BJ (cell line): ENCODE measurements at regions not wholly inside any gene's neighbourhood (a gene's known extent, or its start where the extent isn't known, plus 50 kb on each side); places are given as distances from the start of the nearest gene placed in this dataset.
A peak's percentile ranks its signal among the peaks of the same experiment; 100 is the strongest.

Experiments used
- CTCF ChIA-PET: fragments of 350-600 bp; formaldehyde crosslinking; extraction: SDS; loops from one replicate; lab custom pipeline; 2021; ENCODE audit warnings: antibody characterized with exemption, inconsistent platforms; lab: Yijun Ruan, JAX
- POLR2A ChIA-PET: fragments of 300-600 bp; sonication (Branson Sonifier 250); formaldehyde crosslinking; extraction: SDS; loops from one replicate; lab custom pipeline; 2021; ENCODE audit warnings: antibody characterized with exemption; lab: Charles Lee
- DNase-seq: peaks from one replicate; pipeline ENCODE4 v3.0.0-alpha.2; 2011; ENCODE audit warnings: low read depth
- H3K27me3 ChIP-seq: 2 replicates; pipeline ENCODE4 v1.6.0; 2011; ENCODE audit warnings: low read length; ENCODE audit not compliant: control insufficient read depth, insufficient read depth
- H3K36me3 ChIP-seq: 2 replicates; pipeline ENCODE4 v1.5.1; 2011; ENCODE audit warnings: low read length; ENCODE audit not compliant: control insufficient read depth, insufficient read depth
- H3K4me3 ChIP-seq: 2 replicates; pipeline ENCODE4 v1.5.1; 2011; ENCODE audit warnings: low read depth, mild to moderate bottlenecking, control low read depth, low read length
- CTCF ChIP-seq: IDR thresholded peaks from 2 replicates; pipeline ENCODE4 v1.5.1; 2011; ENCODE audit warnings: low read depth, mild to moderate bottlenecking, control low read depth, inconsistent platforms, low read length, moderate library complexity; ENCODE audit not compliant: insufficient read depth

- ChIA-PET POLR2A (no interaction called here), CTCF (no interaction called here)
- TF ChIP-seq CTCF: no peak
- no peak for DNase-seq
- H3K36me3 ChIP-seq: no peaks in the 10 kb centered on the region
- H3K4me3 ChIP-seq: no peak overlapping the region
- H3K27me3 ChIP-seq: no peaks in the 10 kb centered on the region
Measured at GRCh38 chr1:164360265-164360664, 198.7 kb upstream of the PBX1 start.

GRCh38 chr1:164361927-164362326, 197.1 kb upstream of the PBX1 start:
- Histone ChIP-seq H3K36me3 (no peaks in the 10 kb centered on the region), H3K27me3 (no peaks in the 10 kb centered on the region), H3K4me3 (no peak overlapping the region)
- no peak for TF ChIP-seq CTCF
- POLR2A ChIA-PET: no interaction called here
- no peak for DNase-seq
- CTCF ChIA-PET: no interaction called here

GRCh38 chr1:164363980-164364379, 195.0 kb upstream of the PBX1 start:
- H3K27me3 ChIP-seq: no peaks in the 10 kb centered on the region
- TF ChIP-seq CTCF: no peak
- DNase-seq: no peak
- H3K4me3 ChIP-seq: no peak overlapping the region
- CTCF ChIA-PET: no interaction called here
- H3K36me3 ChIP-seq: no peaks in the 10 kb centered on the region
- POLR2A ChIA-PET: no interaction called here

- POLR2A ChIA-PET: no interaction called here
- H3K36me3 ChIP-seq: no peaks in the 10 kb centered on the region
- no peak for TF ChIP-seq CTCF
- H3K4me3 ChIP-seq: no peak overlapping the region
- no peaks in the 10 kb centered on the region for H3K27me3 ChIP-seq
- CTCF ChIA-PET: no interaction called here
- no peak for DNase-seq
Measured at GRCh38 chr1:164366014-164366413, 193.0 kb upstream of the PBX1 start.

GRCh38 chr1:164369698-164370365, 189.2 kb upstream of the PBX1 start:
- ChIA-PET POLR2A (no interaction called here), CTCF (interaction anchor here (0.8 kb wide), 1 partner anchor 78 kb away, joined by 4 read pairs; no protein-coding TSS in a partner anchor)
- no peak for TF ChIP-seq CTCF
- H3K4me3 ChIP-seq: no peak overlapping the region
- no peaks in the 10 kb centered on the region for H3K36me3 ChIP-seq
- H3K27me3 ChIP-seq: no peaks in the 10 kb centered on the region
- peak; percentile 8 for DNase-seq
